B cell (primary cell): ENCODE measurements at regions not wholly inside any gene's neighbourhood (a gene's known extent, or its start where the extent isn't known, plus 50 kb on each side); places are given as distances from the start of the nearest gene placed in this dataset.

Experiments used
- CTCF ChIP-seq: fragments of 200-600 bp; IDR thresholded peaks from one replicate; pipeline ENCODE4 v1.8.0; 2022; ENCODE audit warnings: antibody characterized with exemption, mild to moderate bottlenecking
- EZH2 ChIP-seq: IDR thresholded peaks from 2 replicates; pipeline ENCODE4 v1.6.1; 2012; ENCODE audit warnings: borderline replicate concordance, low read depth, mild to moderate bottlenecking, moderate library complexity, low read length; ENCODE audit not compliant: insufficient read depth, poor library complexity, severe bottlenecking

- TF ChIP-seq EZH2 (no peak), CTCF (no peak)
Measured at GRCh38 chr9:87069690-87070089, 122.4 kb upstream of the GAS1 start.
